ENCODE measurements at regions not wholly inside any gene's neighbourhood (a gene's known extent, or its start where the extent isn't known, plus 50 kb on each side); places are given as distances from the start of the nearest gene placed in this dataset.

DNA sequence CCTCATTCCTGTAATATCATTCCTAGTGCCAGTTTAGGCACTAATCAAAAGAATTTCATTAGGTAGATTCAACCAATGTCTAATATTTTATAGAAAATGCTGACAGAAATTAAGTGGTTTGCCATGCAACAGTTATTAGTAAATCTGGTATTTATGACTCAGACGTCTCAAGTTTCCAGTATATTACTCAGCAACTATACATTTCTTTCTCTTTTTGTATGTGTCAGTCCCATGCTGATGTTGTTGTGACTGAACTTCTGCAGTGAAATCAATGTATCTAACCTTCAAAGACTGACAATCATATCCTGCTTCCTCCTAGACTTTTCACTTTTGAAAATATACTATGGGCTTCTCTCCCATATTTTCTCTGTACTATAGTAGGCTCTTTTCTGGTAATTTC, 822.5 kb downstream of the NR2F1-AS1 start:
- Histone ChIP-seq H3K4me1 (ENCODE audit: insufficient read depth, low read length) (peaks cover 6% of the 10 kb centered on the region), H3K4me3 (ENCODE audit: insufficient read depth, low read length) (no peak overlapping the region), H3K27me3 (ENCODE audit: insufficient read depth, low read length) (no peaks in the 10 kb centered on the region), H4K20me1 (ENCODE audit: insufficient read depth, low read length) (no peaks in the 10 kb centered on the region), H3K4me2 (ENCODE audit: insufficient read depth, low read length) (no peak overlapping the region), H3K36me3 (ENCODE audit: insufficient read depth, low read length) (no peaks in the 10 kb centered on the region), H3K27ac (ENCODE audit: low read depth, low read length) (no peak overlapping the region), H2AFZ (ENCODE audit: low read length) (no peak overlapping the region), H3K9me3 (ENCODE audit: low read depth, low read length) (no peaks in the 10 kb centered on the region), H3K79me2 (ENCODE audit: insufficient read depth, low read length) (no peaks in the 10 kb centered on the region)
- peak; percentile 64 for DNase-seq (ENCODE audit: insufficient read length, low spot score, missing footprints)
- TF ChIP-seq, protein P1, sequence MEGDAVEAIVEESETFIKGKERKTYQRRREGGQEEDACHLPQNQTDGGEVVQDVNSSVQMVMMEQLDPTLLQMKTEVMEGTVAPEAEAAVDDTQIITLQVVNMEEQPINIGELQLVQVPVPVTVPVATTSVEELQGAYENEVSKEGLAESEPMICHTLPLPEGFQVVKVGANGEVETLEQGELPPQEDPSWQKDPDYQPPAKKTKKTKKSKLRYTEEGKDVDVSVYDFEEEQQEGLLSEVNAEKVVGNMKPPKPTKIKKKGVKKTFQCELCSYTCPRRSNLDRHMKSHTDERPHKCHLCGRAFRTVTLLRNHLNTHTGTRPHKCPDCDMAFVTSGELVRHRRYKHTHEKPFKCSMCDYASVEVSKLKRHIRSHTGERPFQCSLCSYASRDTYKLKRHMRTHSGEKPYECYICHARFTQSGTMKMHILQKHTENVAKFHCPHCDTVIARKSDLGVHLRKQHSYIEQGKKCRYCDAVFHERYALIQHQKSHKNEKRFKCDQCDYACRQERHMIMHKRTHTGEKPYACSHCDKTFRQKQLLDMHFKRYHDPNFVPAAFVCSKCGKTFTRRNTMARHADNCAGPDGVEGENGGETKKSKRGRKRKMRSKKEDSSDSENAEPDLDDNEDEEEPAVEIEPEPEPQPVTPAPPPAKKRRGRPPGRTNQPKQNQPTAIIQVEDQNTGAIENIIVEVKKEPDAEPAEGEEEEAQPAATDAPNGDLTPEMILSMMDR (IDR thresholded peaks at IDR 0.05; ENCODE audit: extremely low read depth, low read depth, low read length): no peak

DNA sequence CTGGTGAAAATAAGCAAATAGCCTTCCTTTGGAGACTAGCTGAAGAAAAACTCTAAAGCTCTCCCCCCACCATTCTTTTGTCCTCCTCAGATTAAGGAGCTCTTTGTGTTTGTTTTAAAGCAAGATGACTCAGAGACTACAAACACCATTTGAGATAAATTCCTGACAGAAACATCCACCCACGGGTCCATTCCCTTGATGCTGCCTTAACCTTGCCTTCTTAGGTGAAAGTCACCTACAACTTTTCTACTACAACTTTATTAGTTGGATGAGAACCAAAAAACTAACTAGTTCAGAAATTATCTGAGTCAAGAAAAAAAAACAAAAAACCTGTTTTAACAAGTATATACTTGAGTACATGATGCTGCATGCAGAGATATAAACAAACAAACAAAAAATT, 831.1 kb downstream of the NR2F1-AS1 start:
- H3K9me3 ChIP-seq (ENCODE audit: low read depth, low read length): no peaks in the 10 kb centered on the region
- H3K79me2 ChIP-seq (ENCODE audit: insufficient read depth, low read length): no peaks in the 10 kb centered on the region
- H3K4me1 ChIP-seq (ENCODE audit: insufficient read depth, low read length): peaks cover 6% of the 10 kb centered on the region
- no peak overlapping the region for H3K4me2 ChIP-seq (ENCODE audit: insufficient read depth, low read length)
- no peaks in the 10 kb centered on the region for H4K20me1 ChIP-seq (ENCODE audit: insufficient read depth, low read length)
- H3K36me3 ChIP-seq (ENCODE audit: insufficient read depth, low read length): no peaks in the 10 kb centered on the region
- no peaks in the 10 kb centered on the region for H3K27me3 ChIP-seq (ENCODE audit: insufficient read depth, low read length)
- TF ChIP-seq, protein P1 (IDR thresholded peaks at IDR 0.05; ENCODE audit: extremely low read depth, low read depth, low read length): no peak
- no peak overlapping the region for H2AFZ ChIP-seq (ENCODE audit: low read length)
- no peak overlapping the region for H3K4me3 ChIP-seq (ENCODE audit: insufficient read depth, low read length)
- no peak overlapping the region for H3K27ac ChIP-seq (ENCODE audit: low read depth, low read length)
- no peak for DNase-seq (ENCODE audit: insufficient read length, low spot score, missing footprints)

DNA sequence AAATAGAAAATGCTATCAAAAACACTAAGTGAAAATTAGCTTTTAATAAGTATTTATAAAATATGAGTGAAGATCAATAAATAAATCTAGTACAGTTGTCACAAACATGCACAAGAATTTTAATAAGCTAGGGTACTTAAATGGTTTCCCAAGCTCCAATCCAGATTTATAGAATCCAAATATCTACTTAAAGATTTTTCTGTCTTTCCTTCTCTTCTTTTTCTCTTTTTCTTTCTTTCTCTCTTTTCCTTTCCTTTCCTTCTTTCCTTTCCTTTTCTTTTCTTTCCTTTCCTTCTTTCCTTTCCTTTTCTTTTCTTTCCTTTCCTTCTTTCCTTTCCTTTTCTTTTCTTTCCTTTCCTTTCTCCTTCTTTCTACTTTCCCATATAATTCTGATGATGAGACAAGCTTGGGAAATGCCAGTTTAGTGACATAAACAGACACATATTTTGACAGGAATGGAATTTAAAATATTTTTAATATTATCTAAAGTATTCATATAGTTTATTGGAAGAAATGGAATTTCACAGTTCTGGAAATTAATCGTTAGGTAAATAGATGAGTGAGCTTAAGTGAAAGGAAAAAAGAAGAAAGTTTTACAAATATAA, 832.8 kb downstream of the NR2F1-AS1 start:
- H3K4me2 ChIP-seq (ENCODE audit: insufficient read depth, low read length): no peak overlapping the region

DNA sequence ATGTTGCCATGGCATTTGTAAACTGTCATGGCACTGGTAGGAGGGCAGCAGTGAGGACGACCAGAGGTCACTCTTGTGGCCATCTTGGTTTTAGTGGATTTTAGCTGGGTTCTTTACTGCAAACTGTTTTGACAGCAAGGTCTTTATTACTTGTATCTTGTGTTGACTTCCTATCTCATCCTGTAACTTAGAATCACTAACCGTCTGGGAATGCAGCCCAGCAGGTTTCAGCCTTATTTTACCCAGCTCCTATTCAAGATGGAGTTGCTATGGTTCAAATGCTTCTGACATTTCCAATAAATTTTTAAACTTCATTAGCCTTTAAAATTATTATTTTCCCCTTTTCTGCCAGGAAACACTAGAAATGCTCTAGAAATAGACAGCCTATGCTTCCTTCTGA, 839.1 kb downstream of the NR2F1-AS1 start:
- DNase-seq (ENCODE audit: insufficient read length, low spot score, missing footprints): no peak
- no peak overlapping the region for H3K4me2 ChIP-seq (ENCODE audit: insufficient read depth, low read length)
- H3K4me3 ChIP-seq (ENCODE audit: insufficient read depth, low read length): no peak overlapping the region
- peak overlapping the region; percentile 3 for H2AFZ ChIP-seq (ENCODE audit: low read length)
- H3K79me2 ChIP-seq (ENCODE audit: insufficient read depth, low read length): no peaks in the 10 kb centered on the region
- TF ChIP-seq, protein P1 (IDR thresholded peaks at IDR 0.05; ENCODE audit: extremely low read depth, low read depth, low read length): no peak
- H3K4me1 ChIP-seq (ENCODE audit: insufficient read depth, low read length): no peaks in the 10 kb centered on the region
- H4K20me1 ChIP-seq (ENCODE audit: insufficient read depth, low read length): no peaks in the 10 kb centered on the region
- no peaks in the 10 kb centered on the region for H3K27me3 ChIP-seq (ENCODE audit: insufficient read depth, low read length)
- H3K9me3 ChIP-seq (ENCODE audit: low read depth, low read length): no peaks in the 10 kb centered on the region
- no peak overlapping the region for H3K27ac ChIP-seq (ENCODE audit: low read depth, low read length)
- no peaks in the 10 kb centered on the region for H3K36me3 ChIP-seq (ENCODE audit: insufficient read depth, low read length)

More for the DNA sequence above, 832.8 kb downstream of the NR2F1-AS1 start:
- Histone ChIP-seq H3K4me3 (ENCODE audit: insufficient read depth, low read length) (no peak overlapping the region), H3K27ac (ENCODE audit: low read depth, low read length) (no peak overlapping the region), H3K27me3 (ENCODE audit: insufficient read depth, low read length) (no peaks in the 10 kb centered on the region), H4K20me1 (ENCODE audit: insufficient read depth, low read length) (no peaks in the 10 kb centered on the region), H3K36me3 (ENCODE audit: insufficient read depth, low read length) (no peaks in the 10 kb centered on the region), H2AFZ (ENCODE audit: low read length) (no peak overlapping the region), H3K9me3 (ENCODE audit: low read depth, low read length) (no peaks in the 10 kb centered on the region), H3K4me1 (ENCODE audit: insufficient read depth, low read length) (peaks cover 6% of the 10 kb centered on the region), H3K79me2 (ENCODE audit: insufficient read depth, low read length) (no peaks in the 10 kb centered on the region)
- no peak for DNase-seq (ENCODE audit: insufficient read length, low spot score, missing footprints)
- TF ChIP-seq, protein P1 (IDR thresholded peaks at IDR 0.05; ENCODE audit: extremely low read depth, low read depth, low read length): no peak
